ENCODE measurements at regions not wholly inside any gene's neighbourhood (a gene's known extent, or its start where the extent isn't known, plus 50 kb on each side); places are given as distances from the start of the nearest gene placed in this dataset.

DNA sequence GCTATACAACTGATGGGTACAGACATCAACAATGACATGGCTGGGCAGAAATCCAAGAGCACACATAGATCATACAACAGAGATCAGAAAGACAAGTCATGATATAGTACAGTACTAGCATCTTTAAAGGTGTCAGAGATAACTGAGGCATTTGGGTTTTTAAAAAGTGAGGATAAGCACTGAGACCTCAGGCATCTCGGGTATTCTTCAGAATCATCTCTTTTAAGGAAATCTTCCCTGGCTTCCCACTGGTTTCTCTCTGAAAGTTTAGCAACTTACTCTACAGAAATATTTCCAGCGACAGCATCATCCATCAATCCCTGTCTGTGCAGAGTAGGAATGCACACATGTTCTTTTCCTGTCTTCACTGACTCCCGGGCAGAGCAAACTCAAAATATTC lies 93.2 kb upstream of the PARP11 start:
- no peak overlapping the region for H2AFZ ChIP-seq (ENCODE audit: low read length)
- H3K27me3 ChIP-seq (ENCODE audit: insufficient read depth, low read length): no peaks in the 10 kb centered on the region
- H3K79me2 ChIP-seq (ENCODE audit: insufficient read depth, low read length): no peaks in the 10 kb centered on the region
- no peaks in the 10 kb centered on the region for H3K9me3 ChIP-seq (ENCODE audit: low read depth, low read length)
- H4K20me1 ChIP-seq (ENCODE audit: insufficient read depth, low read length): no peaks in the 10 kb centered on the region
- no peaks in the 10 kb centered on the region for H3K36me3 ChIP-seq (ENCODE audit: insufficient read depth, low read length)
- no peak for DNase-seq (ENCODE audit: insufficient read length, low spot score, missing footprints)
- no peak overlapping the region for H3K27ac ChIP-seq (ENCODE audit: low read depth, low read length)
- no peak overlapping the region for H3K4me3 ChIP-seq (ENCODE audit: insufficient read depth, low read length)
- H3K4me2 ChIP-seq (ENCODE audit: insufficient read depth, low read length): no peak overlapping the region
- no peaks in the 10 kb centered on the region for H3K4me1 ChIP-seq (ENCODE audit: insufficient read depth, low read length)
- TF ChIP-seq, protein P1, sequence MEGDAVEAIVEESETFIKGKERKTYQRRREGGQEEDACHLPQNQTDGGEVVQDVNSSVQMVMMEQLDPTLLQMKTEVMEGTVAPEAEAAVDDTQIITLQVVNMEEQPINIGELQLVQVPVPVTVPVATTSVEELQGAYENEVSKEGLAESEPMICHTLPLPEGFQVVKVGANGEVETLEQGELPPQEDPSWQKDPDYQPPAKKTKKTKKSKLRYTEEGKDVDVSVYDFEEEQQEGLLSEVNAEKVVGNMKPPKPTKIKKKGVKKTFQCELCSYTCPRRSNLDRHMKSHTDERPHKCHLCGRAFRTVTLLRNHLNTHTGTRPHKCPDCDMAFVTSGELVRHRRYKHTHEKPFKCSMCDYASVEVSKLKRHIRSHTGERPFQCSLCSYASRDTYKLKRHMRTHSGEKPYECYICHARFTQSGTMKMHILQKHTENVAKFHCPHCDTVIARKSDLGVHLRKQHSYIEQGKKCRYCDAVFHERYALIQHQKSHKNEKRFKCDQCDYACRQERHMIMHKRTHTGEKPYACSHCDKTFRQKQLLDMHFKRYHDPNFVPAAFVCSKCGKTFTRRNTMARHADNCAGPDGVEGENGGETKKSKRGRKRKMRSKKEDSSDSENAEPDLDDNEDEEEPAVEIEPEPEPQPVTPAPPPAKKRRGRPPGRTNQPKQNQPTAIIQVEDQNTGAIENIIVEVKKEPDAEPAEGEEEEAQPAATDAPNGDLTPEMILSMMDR (IDR thresholded peaks at IDR 0.05; ENCODE audit: extremely low read depth, low read depth, low read length): no peak

DNA sequence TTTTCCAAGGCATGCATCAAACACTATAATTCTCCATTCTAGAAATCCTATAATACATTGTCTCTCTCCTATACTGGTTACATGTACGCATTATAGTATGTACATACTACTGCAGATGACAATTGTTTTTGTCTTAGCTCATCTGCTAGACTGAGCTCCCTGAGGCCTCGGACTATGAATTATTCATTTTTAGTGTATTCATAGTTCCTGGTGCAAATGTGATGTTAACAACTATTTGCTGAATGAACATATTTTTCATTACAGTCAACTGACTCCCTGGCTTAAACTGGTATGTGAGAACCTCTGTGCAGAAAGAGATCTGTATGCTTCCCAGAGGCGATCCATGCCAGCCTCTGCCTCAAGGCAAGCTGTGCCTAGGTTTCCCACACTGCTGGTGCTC lies 91.8 kb upstream of the PARP11 start:
- Histone ChIP-seq H3K27me3 (ENCODE audit: insufficient read depth, low read length) (no peaks in the 10 kb centered on the region), H2AFZ (ENCODE audit: low read length) (no peak overlapping the region), H3K4me1 (ENCODE audit: insufficient read depth, low read length) (no peaks in the 10 kb centered on the region), H3K9me3 (ENCODE audit: low read depth, low read length) (no peaks in the 10 kb centered on the region), H3K27ac (ENCODE audit: low read depth, low read length) (no peak overlapping the region), H4K20me1 (ENCODE audit: insufficient read depth, low read length) (no peaks in the 10 kb centered on the region), H3K79me2 (ENCODE audit: insufficient read depth, low read length) (no peaks in the 10 kb centered on the region), H3K36me3 (ENCODE audit: insufficient read depth, low read length) (no peaks in the 10 kb centered on the region), H3K4me3 (ENCODE audit: insufficient read depth, low read length) (no peak overlapping the region), H3K4me2 (ENCODE audit: insufficient read depth, low read length) (no peak overlapping the region)
- no peak for DNase-seq (ENCODE audit: insufficient read length, low spot score, missing footprints)
- TF ChIP-seq, protein P1 (IDR thresholded peaks at IDR 0.05; ENCODE audit: extremely low read depth, low read depth, low read length): no peak

DNA sequence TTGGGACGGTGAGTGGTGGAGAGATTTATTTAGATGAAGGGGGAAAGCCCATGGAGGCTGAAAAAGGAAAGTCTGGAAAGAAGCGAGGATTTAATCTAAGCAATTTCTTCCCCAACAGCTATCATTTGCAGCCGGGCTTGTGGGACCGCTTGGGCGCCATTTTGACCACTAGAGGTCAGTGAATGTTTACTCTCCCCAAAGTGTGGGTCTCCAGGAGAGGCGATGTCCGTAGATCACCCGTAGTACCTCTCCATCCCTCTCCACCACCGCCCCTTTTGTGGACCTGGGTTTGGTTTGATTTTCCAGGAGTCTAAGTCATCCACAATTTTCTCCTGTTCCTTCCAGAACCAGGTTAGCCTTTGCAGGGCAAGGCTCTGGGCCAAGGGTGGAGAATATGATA lies 91.2 kb upstream of the PARP11 start:
- Histone ChIP-seq H3K27me3 (ENCODE audit: insufficient read depth, low read length) (no peaks in the 10 kb centered on the region), H3K27ac (ENCODE audit: low read depth, low read length) (no peak overlapping the region), H3K4me1 (ENCODE audit: insufficient read depth, low read length) (no peaks in the 10 kb centered on the region), H3K4me3 (ENCODE audit: insufficient read depth, low read length) (no peak overlapping the region), H3K79me2 (ENCODE audit: insufficient read depth, low read length) (no peaks in the 10 kb centered on the region), H2AFZ (ENCODE audit: low read length) (no peak overlapping the region), H4K20me1 (ENCODE audit: insufficient read depth, low read length) (no peaks in the 10 kb centered on the region), H3K4me2 (ENCODE audit: insufficient read depth, low read length) (no peak overlapping the region), H3K9me3 (ENCODE audit: low read depth, low read length) (no peaks in the 10 kb centered on the region), H3K36me3 (ENCODE audit: insufficient read depth, low read length) (no peaks in the 10 kb centered on the region)
- TF ChIP-seq, protein P1 (IDR thresholded peaks at IDR 0.05; ENCODE audit: extremely low read depth, low read depth, low read length): peak; percentile 30
- DNase-seq (ENCODE audit: insufficient read length, low spot score, missing footprints): no peak

DNA sequence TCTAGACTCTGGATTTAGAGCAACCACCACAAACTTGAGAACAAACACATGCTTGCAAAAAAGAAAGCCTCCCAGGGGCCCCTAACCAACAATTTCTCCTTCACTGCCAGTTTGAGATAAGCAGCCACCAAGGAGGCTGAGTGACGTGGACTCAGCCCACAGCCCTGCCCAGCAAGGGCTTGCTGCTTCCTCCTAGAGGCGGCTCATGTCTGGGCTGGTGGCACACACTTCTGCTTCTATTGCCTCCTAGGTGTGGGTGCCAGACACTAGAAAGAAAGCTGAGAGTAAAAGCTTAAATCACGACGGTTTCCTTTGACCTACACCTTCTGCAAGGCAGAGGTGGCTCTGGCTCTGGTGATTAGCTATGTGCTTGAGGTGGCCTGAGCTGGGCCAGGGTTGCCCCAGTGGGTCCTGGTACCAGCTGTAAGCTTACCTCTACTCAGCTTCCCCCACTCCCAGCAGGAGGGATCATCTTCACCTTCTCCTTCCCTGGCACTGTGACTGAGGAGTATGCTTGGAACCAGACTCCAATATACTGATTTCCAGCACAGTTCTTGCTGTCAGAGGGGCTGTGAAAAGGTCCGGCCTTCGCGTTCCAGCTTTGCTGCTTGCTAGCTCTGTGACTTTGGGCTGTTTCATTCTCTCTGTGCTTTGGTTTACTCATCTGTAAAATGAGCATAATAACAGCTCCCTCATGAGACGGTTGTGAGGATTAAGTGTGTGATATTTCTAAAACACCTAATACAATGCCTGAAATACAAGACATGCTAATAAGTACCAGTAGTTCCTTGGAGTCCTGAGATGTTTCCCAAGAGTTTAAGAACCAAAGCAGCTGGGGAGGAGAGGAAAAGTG lies 89.7 kb upstream of the PARP11 start:
- H3K4me1 ChIP-seq (ENCODE audit: insufficient read depth, low read length): no peaks in the 10 kb centered on the region
- no peak overlapping the region for H3K4me2 ChIP-seq (ENCODE audit: insufficient read depth, low read length)
- no peaks in the 10 kb centered on the region for H3K9me3 ChIP-seq (ENCODE audit: low read depth, low read length)
- no peaks in the 10 kb centered on the region for H4K20me1 ChIP-seq (ENCODE audit: insufficient read depth, low read length)
- TF ChIP-seq, protein P1 (IDR thresholded peaks at IDR 0.05; ENCODE audit: extremely low read depth, low read depth, low read length): no peak
- no peaks in the 10 kb centered on the region for H3K36me3 ChIP-seq (ENCODE audit: insufficient read depth, low read length)
- H2AFZ ChIP-seq (ENCODE audit: low read length): no peak overlapping the region
- H3K4me3 ChIP-seq (ENCODE audit: insufficient read depth, low read length): no peak overlapping the region
- no peak for DNase-seq (ENCODE audit: insufficient read length, low spot score, missing footprints)
- H3K27me3 ChIP-seq (ENCODE audit: insufficient read depth, low read length): no peaks in the 10 kb centered on the region
- H3K79me2 ChIP-seq (ENCODE audit: insufficient read depth, low read length): no peaks in the 10 kb centered on the region
- no peak overlapping the region for H3K27ac ChIP-seq (ENCODE audit: low read depth, low read length)

Measured in osteoblast (primary cell).